ENCODE measurements at regions not wholly inside any gene's neighbourhood (a gene's known extent, or its start where the extent isn't known, plus 50 kb on each side); places are given as distances from the start of the nearest gene placed in this dataset.

DNA sequence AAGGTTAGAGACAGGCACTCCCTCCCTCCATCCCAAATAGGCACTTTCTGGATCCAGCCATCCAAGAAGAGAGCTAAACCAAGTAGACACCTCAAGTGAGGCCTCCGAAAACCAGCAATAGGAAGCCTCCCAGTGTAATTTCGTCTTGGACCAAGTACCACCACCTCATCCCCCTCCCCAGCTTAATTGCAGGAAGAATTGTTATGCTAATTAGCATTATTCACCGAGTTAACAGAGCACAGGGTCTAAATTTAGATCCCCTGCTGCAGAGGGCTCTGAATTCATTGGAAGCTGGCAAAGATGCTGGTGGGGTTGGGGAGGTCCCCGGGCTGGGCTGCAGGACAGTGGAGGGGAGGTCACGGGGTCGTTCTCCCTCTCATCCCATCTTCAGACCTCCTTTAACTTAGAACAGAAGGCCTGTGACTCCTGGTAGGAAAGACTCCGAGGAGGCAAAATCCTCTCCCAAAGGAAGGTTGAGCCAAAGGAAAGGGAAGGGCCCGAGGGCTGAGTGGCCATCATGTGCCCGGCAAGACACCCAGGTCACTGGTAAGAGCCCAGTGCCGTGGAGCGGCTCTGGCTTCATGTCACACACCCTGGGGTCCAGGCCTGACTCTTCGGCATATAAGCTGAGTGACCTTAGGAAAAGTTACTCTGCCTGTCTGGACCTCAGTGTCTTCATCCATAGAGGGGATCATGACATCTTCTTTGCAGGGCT, 209.2 kb upstream of the GRIK3 start:
- DNase-seq, result no peak

GRCh38 chr1:37244083-37244480, 209.8 kb upstream of the GRIK3 start:
- DNase-seq, result no peak

GRCh38 chr1:37244815-37245214, 210.5 kb upstream of the GRIK3 start:
- DNase-seq, result no peak

DNA sequence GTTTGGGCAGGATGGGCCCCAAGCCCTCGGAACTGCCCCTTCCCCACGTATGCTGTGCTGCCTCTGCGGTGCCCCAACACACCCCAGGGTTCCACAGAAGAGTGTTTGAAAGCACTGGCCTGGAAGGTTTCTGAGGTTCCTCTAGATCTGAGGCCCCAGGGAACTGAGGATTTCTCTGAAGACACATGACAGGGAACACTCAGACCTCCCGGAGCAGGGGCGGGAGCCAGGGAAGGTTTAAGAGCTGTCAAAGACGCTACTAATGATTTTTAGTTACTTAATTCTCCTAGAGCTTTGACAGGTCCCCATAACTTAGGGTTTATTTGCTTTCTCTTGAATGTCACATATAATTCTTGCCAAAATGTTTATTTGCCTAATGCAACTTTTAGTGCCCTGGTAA, 212.3 kb upstream of the GRIK3 start:
- no peak for DNase-seq

GRCh38 chr1:37250371-37250770, 216.1 kb upstream of the GRIK3 start:
- no peak for DNase-seq

DNA sequence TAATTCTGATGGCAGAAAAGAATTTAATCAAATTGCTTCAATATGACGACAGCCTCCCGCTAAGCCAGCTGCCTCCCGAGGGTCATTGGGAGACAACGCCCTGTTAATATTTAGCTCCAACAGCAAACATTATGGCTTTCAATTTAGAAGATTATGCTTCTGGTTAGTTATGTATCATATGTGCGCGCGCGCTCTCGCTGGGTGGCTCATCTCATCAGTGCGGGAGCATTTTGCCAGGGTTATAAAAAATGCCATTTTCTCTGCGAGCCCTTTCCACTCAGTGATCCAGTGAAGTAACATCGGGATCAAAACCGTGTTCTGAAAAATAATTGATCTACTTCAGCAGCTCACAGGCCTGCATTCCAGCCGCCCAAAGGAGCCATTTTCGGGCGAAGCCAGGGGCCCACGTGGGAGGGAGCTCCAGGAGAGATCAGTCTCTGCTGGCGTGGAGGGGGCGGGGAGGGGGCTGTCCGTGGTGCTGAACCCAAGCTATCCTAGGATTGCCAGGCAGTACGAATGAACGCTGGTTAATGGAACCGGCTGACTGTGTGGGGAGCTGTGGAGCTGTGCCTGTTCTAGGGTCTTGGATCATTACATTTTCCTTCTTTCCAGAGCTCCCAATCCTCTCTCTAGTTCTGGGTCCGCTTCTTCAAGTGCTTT, 219.1 kb upstream of the ZC3H12A start:
- no peak for DNase-seq

DNA sequence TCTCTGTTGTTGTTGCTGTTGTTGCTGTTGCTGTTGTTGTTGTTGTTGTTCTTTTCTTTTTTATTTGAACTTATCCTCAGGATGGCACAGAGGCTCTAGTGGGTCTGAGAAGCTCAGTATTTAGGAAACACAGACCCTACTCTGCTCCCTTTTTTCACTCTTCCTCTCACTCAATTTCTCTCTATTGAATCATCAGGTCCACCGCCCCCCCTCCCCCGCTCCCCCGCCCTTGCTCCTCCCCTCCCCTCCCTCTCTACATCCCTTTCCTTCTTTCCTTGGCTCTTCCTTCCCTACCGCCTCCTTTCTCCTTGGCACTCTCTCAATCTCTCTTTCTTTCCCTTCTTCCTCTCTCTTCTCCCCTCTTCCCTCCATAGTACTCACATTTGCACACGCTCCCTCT, 218.5 kb upstream of the ZC3H12A start:
- no peak for DNase-seq

GRCh38 chr1:37257646-37258045, 216.7 kb upstream of the ZC3H12A start:
- DNase-seq, result no peak

GRCh38 chr1:37258068-37258467, 216.3 kb upstream of the ZC3H12A start:
- no peak for DNase-seq

GRCh38 chr1:37259019-37259418, 215.4 kb upstream of the ZC3H12A start:
- DNase-seq, result no peak

GRCh38 chr1:37261129-37261528, 213.3 kb upstream of the ZC3H12A start:
- no peak for DNase-seq

DNA sequence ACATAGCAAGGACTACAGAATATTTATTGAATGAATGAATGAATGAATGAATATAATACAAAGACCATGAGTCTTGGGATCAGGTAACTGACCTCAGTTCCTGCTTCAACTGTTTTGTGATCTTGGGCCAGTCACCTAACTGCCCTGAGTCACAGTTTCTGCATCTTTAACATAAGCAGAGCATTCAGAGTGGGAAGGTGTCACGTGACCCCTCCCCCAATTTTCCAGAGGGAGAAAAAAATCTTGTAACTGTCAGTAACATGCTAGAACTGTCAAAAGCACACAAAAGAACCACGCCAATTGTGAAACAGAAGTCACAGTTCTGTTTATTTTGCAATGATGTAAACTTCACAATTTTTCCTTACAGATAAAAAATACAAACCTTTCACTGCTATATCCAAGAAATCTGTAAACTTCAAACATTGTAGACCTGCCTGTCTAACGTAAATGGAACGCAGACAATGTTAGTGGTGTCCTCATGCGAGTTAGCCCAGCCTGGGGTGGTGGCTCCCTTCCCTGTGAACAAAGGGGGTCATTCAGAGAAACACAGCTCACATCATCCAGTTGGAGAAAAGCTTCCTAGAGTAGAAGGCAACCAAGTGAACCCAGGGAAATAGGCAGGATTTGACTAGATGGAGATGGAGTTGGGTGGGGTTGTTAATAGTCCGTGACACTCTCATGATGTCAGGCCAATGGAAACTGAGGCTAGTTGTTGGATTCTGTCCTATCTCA, 211.8 kb upstream of the ZC3H12A start:
- DNase-seq, result no peak

DNA sequence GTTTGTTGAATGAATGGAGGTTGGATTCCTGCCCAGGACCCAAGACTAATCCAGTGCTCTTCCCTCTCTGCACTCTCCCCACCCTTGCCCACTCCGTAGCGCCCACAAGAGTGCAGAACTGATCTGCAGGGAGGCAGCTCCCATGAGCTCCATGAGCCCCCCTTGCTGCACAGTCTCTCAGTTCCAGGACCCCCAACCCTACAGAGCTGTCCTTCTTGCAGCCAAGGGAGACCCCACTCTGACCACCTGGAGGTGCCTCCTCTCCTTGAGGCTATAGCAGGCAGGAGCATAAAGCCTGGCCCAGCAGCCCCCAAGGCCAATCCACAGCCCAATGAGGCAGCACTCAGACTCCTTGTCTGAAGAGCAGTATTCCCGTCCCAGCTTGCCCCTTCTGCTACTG, 209.2 kb upstream of the ZC3H12A start:
- no peak for DNase-seq

GRCh38 chr1:37265786-37266667, 208.4 kb upstream of the ZC3H12A start:
- DNase-seq, result no peak

GRCh38 chr1:37267111-37267835, 207.1 kb upstream of the ZC3H12A start:
- DNase-seq, result no peak

DNA sequence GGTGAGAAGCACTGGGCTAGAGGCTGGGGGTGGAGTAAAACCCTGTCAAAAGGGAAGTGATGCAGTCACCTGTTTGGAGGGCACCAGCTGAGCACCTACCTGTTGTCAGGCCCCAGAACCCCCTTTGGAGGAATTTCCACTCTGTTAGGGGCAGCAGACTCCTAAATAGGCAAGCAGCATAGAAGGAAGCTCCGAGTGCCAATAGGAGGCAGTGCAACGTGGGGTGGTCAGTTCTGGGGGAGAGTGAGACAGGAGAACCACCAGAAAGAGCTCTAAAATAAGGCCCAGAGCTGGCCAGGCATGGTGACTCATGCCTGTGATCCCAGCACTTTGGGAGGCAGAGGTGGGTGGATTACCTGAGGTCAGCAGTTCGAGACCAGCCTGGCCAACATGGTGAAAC, 203.7 kb upstream of the ZC3H12A start:
- DNase-seq, result no peak

GRCh38 chr1:37272626-37273025, 201.8 kb upstream of the ZC3H12A start:
- no peak for DNase-seq

GRCh38 chr1:37274486-37274885, 199.9 kb upstream of the ZC3H12A start:
- no peak for DNase-seq

- DNase-seq, result no peak
Measured at GRCh38 chr1:37274938-37275631, 199.3 kb upstream of the ZC3H12A start.

GRCh38 chr1:37277366-37277765, 197.0 kb upstream of the ZC3H12A start:
- no peak for DNase-seq

DNA sequence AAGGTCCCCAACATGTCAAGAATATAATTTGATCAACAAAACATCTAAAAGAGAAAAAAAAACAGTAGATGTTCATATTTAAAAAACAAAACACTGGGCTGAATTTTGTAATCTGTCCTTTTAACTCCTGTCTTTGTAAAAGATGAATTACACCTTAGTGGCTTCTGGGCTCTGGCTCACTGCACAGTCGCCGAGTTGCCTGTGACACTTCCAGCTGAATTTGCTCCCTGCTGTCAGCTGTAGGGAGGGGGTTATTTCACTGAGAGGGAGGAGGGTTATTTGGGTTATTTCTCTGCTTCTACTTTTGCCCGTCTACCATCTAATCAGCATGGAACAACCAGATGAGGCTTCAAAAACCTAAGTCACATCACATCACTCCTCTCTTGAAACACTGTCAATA, 193.0 kb upstream of the ZC3H12A start:
- DNase-seq, result no peak

- DNase-seq, result no peak
Measured at GRCh38 chr1:37282764-37283163, 191.6 kb upstream of the ZC3H12A start.
